Upper lobe of left lung (tissue), 6 donors: ENCODE measurements at regions not wholly inside any gene's neighbourhood (a gene's known extent, or its start where the extent isn't known, plus 50 kb on each side); places are given as distances from the start of the nearest gene placed in this dataset.

Source experiments
- ATAC-seq, 2 donors: fragments of 200-7000 bp; cut with Tn5 transposase; one replicate each; pipeline ENCODE4 v1.9.1; 2022; ENCODE audit warnings: mild to moderate bottlenecking in 2 of 2, moderate library complexity in 2 of 2; ENCODE audit not compliant: low FRiP score in 2 of 2
- DNase-seq, 2 donors: peaks; one replicate each; pipeline ENCODE4 v3.0.0-alpha.2; 2019 to 2020
- H3K27ac ChIP-seq, 4 donors: fragments of 200-600 bp; sonication (generic); one replicate each; pipeline ENCODE4 v1.5.1; 2016 to 2019
- H3K27me3 ChIP-seq, 4 donors: fragments of 200-600 bp; sonication (generic); one replicate each; pipeline ENCODE4 v1.5.1; 2017 to 2019
- H3K36me3 ChIP-seq, 4 donors: fragments of 200-600 bp; sonication (generic); one replicate each; pipeline ENCODE4 v1.5.1; 2016 to 2019
- H3K4me1 ChIP-seq, 4 donors: fragments of 200-600 bp; sonication (generic); one replicate each; pipeline ENCODE4 v1.5.1; 2018 to 2019
- H3K4me3 ChIP-seq, 4 donors: fragments of 200-600 bp; sonication (generic); one replicate each; pipeline ENCODE4 v1.5.1; 2017 to 2019; ENCODE audit warnings: mild to moderate bottlenecking in 2 of 4, moderate library complexity in 1 of 4
- H3K9me3 ChIP-seq, 4 donors: fragments of 200-600 bp; sonication (generic); one replicate each; pipeline ENCODE4 v1.5.1; 2018 to 2019
- CTCF ChIP-seq, 6 experiments: fragments of 450-650 bp in 4 of 6; fragments of 200-600 bp in 2 of 6; sonication (generic) in 2 of 6; IDR thresholded peaks; one replicate each; pipeline ENCODE4 v1.5.1; 2016 to 2019; ENCODE audit warnings: antibody characterized with exemption in 6 of 6
- EP300 ChIP-seq, 4 donors: sonication (generic); formaldehyde crosslinking; IDR thresholded peaks; one replicate each; pipeline ENCODE4 v1.5.1; 2017; ENCODE audit warnings: antibody characterized with exemption in 4 of 4, control low read depth in 2 of 4
- POLR2A ChIP-seq, 4 donors: fragments of 450-650 bp; IDR thresholded peaks; one replicate each; pipeline ENCODE4 v1.5.1; 2016 to 2017; ENCODE audit warnings: antibody characterized with exemption in 4 of 4, mild to moderate bottlenecking in 2 of 4
- POLR2AphosphoS5 ChIP-seq, 2 donors: sonication (generic); formaldehyde crosslinking; IDR thresholded peaks; one replicate each; pipeline ENCODE4 v1.5.1; 2017; ENCODE audit warnings: antibody characterized with exemption in 2 of 2
- WGBS, 2 donors: methylation state at CpG; one replicate each; pipeline ENCODE4 v1.1.5; 2017 to 2018; 5-methylcytosine and 5-hydroxymethylcytosine counted together
- donor health status: DM: no; HTN: no; CAD: no; lungs with moderate emphysema.
- donor health status: DM: no; HTN: yes; CAD: no; lungs with severe emphysema.

DNA sequence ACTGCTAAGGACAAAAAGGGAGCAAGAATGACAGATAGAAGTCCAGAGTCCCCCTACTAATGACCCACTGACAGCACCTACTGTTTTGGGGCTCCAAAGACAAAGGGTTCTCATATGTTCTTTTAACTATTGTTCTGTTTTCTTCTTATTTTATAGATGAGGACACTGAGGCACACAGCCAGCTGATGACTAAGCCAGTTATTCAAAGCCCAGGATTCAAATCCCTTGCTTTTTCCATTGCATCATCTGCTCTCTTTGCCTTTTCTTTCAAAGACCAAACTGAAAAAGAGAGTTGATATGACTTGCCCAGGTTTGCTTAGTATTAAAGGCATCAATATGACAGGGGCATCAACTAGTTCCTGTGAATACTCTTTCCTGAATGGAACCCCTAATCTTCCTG is 299.8 kb downstream of the LRATD1 start:
- no peak for DNase-seq

DNA sequence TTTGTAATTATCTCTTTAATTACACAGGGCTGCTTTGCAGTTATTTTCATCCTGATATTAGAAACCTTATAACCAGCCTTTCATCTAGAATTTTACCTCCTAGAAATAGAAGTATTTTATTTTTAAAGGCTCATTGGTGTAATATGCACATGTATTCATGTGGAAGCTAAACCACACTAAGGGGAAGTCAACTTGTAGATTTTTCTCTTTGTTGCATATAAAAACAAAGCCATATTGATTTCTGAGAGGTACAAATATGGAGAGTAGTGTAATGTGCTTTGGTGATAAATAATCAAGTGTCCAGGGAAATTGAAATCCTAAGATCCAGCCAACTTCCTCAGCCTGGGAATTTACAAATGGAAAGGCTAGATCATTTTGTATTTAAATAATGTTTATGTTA is 301.2 kb downstream of the LRATD1 start:
- no peaks in the 10 kb centered on the region for H3K36me3 ChIP-seq
- H3K27ac ChIP-seq, result no peak overlapping the region
- no peaks in the 10 kb centered on the region for H3K27me3 ChIP-seq
- no peak overlapping the region for H3K4me3 ChIP-seq
- DNase-seq (no peak), ATAC-seq (no peak)
- peaks cover 0 to 11% (median 7%) of the 10 kb centered on the region in 4 donors for H3K9me3 ChIP-seq
- TF ChIP-seq EP300 (IDR thresholded peaks at IDR 0.05), result no peak
- TF ChIP-seq POLR2AphosphoS5 (IDR thresholded peaks at IDR 0.05), result no peak
- TF ChIP-seq CTCF (IDR thresholded peaks at IDR 0.05), result no peak
- TF ChIP-seq POLR2A (IDR thresholded peaks at IDR 0.05), result no peak
- no peaks in the 10 kb centered on the region for H3K4me1 ChIP-seq

More for the DNA sequence above, 299.8 kb downstream of the LRATD1 start:
- no peak for ATAC-seq
- H3K36me3 ChIP-seq, result no peaks in the 10 kb centered on the region
- H3K27me3 ChIP-seq, result no peaks in the 10 kb centered on the region
- TF ChIP-seq POLR2AphosphoS5 (IDR thresholded peaks at IDR 0.05) (no peak), CTCF (IDR thresholded peaks at IDR 0.05) (no peak), EP300 (IDR thresholded peaks at IDR 0.05) (no peak), POLR2A (IDR thresholded peaks at IDR 0.05) (no peak)
- H3K9me3 ChIP-seq, result peaks cover 0 to 5% (median 2%) of the 10 kb centered on the region in 4 donors
- H3K4me3 ChIP-seq, result no peak overlapping the region
- no peak overlapping the region for H3K27ac ChIP-seq
- H3K4me1 ChIP-seq, result no peaks in the 10 kb centered on the region

DNA sequence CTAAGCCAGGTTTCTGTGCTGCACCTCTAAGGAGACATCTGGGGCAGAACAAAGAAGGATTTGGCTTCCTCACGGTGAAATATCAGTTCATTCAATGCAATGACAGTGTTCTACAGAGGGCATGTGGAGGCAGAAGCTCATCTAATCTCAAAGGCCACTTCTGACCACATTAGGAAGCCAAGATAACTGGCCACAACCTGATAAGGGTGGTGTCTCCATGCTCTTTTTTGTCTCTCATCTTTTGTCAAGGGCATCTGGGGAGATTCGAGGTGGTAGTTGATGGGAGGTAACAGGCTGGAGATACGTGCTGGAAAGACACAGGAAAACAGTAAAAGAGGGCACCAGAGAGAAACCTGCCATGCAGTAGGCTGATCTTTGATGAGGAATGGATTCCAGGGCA is 303.9 kb downstream of the LRATD1 start:
- Histone ChIP-seq H3K36me3 (no peaks in the 10 kb centered on the region), H3K4me3 (no peak overlapping the region), H3K27ac (no peak overlapping the region), H3K9me3 (peaks cover 0 to 13% (median 8%) of the 10 kb centered on the region in 4 donors), H3K27me3 (no peaks in the 10 kb centered on the region), H3K4me1 (no peaks in the 10 kb centered on the region)
- TF ChIP-seq CTCF (IDR thresholded peaks at IDR 0.05), result no peak
- TF ChIP-seq EP300 (IDR thresholded peaks at IDR 0.05), result no peak
- TF ChIP-seq POLR2AphosphoS5 (IDR thresholded peaks at IDR 0.05), result no peak
- TF ChIP-seq POLR2A (IDR thresholded peaks at IDR 0.05), result no peak
- 52 to 56% methylated on average over 3 of the region's 3 CpGs for WGBS, 2 donors
- DNase-seq, result no peak
- ATAC-seq, result no peak

DNA sequence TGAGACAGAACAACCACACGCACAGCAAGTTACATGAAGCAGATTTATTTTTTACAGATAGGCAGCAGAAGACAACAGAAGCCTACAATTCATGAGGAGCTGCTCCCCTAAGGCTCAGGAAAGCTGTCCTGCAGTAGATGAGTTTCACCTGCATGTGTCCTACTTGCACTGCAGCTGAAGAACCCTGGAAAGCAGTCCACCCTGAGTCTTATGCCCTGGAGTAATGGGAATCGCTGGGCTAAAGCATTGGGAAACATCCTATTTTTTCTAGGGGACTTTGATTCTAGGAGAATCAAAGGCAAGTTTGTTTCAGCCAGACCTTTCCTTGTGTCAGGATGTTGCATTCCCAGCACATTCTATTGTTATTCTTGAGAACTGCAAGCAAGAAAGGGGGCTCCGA is 304.8 kb downstream of the LRATD1 start:
- DNase-seq, result no peak
- peaks cover 0 to 13% (median 8%) of the 10 kb centered on the region in 4 donors for H3K9me3 ChIP-seq
- 82 to 87% methylated on average over 3 of the region's 3 CpGs for WGBS, 2 donors
- TF ChIP-seq POLR2AphosphoS5 (IDR thresholded peaks at IDR 0.05) (no peak), EP300 (IDR thresholded peaks at IDR 0.05) (no peak), CTCF (IDR thresholded peaks at IDR 0.05) (no peak), POLR2A (IDR thresholded peaks at IDR 0.05) (no peak)
- no peaks in the 10 kb centered on the region for H3K27me3 ChIP-seq
- H3K36me3 ChIP-seq, result no peaks in the 10 kb centered on the region
- H3K27ac ChIP-seq, result no peak overlapping the region
- ATAC-seq, result no peak
- H3K4me3 ChIP-seq, result no peak overlapping the region
- H3K4me1 ChIP-seq, result no peaks in the 10 kb centered on the region

- H3K4me3 ChIP-seq, result no peak overlapping the region
- 68 to 77% methylated on average over 3 to 4 of the region's 4 CpGs for WGBS, 2 donors
- H3K36me3 ChIP-seq, result no peaks in the 10 kb centered on the region
- no peaks in the 10 kb centered on the region for H3K4me1 ChIP-seq
- H3K27me3 ChIP-seq, result no peaks in the 10 kb centered on the region
- ATAC-seq (peak in 1 of 2 donors; percentile 21), DNase-seq (no peak)
- H3K9me3 ChIP-seq, result peaks cover 0 to 13% (median 8%) of the 10 kb centered on the region in 4 donors
- no peak overlapping the region for H3K27ac ChIP-seq
- TF ChIP-seq EP300 (IDR thresholded peaks at IDR 0.05) (no peak), POLR2AphosphoS5 (IDR thresholded peaks at IDR 0.05) (no peak), CTCF (IDR thresholded peaks at IDR 0.05) (no peak), POLR2A (IDR thresholded peaks at IDR 0.05) (no peak)
Observed at GRCh38 chr2:14941151-14941631, 308.7 kb downstream of the LRATD1 start.
